Jurkat, Clone E6-1 (cell line): ENCODE measurements at regions not wholly inside any gene's neighbourhood (a gene's known extent, or its start where the extent isn't known, plus 50 kb on each side); places are given as distances from the start of the nearest gene placed in this dataset.
"Not testable (repeated sequence)": the region's sequence is repeated elsewhere in the genome, so short reads cannot be mapped to it uniquely, and the experiment has no call there.

Experiments used
- DNase-seq: peaks from one replicate; pipeline ENCODE4 v3.0.0-alpha.2; 2011; ENCODE audit warnings: low read depth, low spot score
- H3K4me3 ChIP-seq: 2 replicates; pipeline ENCODE4 v1.5.1; 2011; ENCODE audit warnings: mild to moderate bottlenecking, low read length, control low read depth, moderate library complexity

GRCh38 chr7:10707519-10707918, 266.2 kb upstream of the PHF14 start:
- H3K4me3 ChIP-seq: no peak overlapping the region
- no peak for DNase-seq

GRCh38 chr7:10708447-10708846, 265.2 kb upstream of the PHF14 start:
- no peak overlapping the region for H3K4me3 ChIP-seq

GRCh38 chr7:10718768-10719167, 254.9 kb upstream of the PHF14 start:
- DNase-seq: no peak
- H3K4me3 ChIP-seq: no peak overlapping the region

More at GRCh38 chr7:10708447-10708846, 265.2 kb upstream of the PHF14 start:
- DNase-seq: peak; percentile 20

- DNase-seq: peak; percentile 6
Observed at GRCh38 chr7:10720042-10720441, 253.6 kb upstream of the PHF14 start.

GRCh38 chr7:10721289-10721688, 252.4 kb upstream of the PHF14 start:
- H3K4me3 ChIP-seq: no peak overlapping the region
- no peak for DNase-seq

More at GRCh38 chr7:10720042-10720441, 253.6 kb upstream of the PHF14 start:
- no peak overlapping the region for H3K4me3 ChIP-seq

- no peak overlapping the region for H3K4me3 ChIP-seq
- no peak for DNase-seq
Observed at GRCh38 chr7:10723832-10724231, 249.8 kb upstream of the PHF14 start.

GRCh38 chr7:10724449-10724848, 249.2 kb upstream of the PHF14 start:
- DNase-seq: no peak
- no peak overlapping the region for H3K4me3 ChIP-seq

- no peak for DNase-seq
- H3K4me3 ChIP-seq: no peak overlapping the region
Observed at GRCh38 chr7:10727636-10728035, 246.0 kb upstream of the PHF14 start.

GRCh38 chr7:10731253-10731773, 242.4 kb upstream of the PHF14 start:
- no peak for DNase-seq
- H3K4me3 ChIP-seq: no peak overlapping the region

- DNase-seq: no peak
- H3K4me3 ChIP-seq: no peak overlapping the region
Observed at GRCh38 chr7:10733747-10734146, 239.9 kb upstream of the PHF14 start.

GRCh38 chr7:10734595-10734994, 239.1 kb upstream of the PHF14 start:
- no peak overlapping the region for H3K4me3 ChIP-seq
- no peak for DNase-seq

GRCh38 chr7:10739401-10739800, 234.3 kb upstream of the PHF14 start:
- no peak for DNase-seq
- H3K4me3 ChIP-seq: no peak overlapping the region

- DNase-seq: no peak
- no peak overlapping the region for H3K4me3 ChIP-seq
Observed at GRCh38 chr7:10740805-10741204, 232.9 kb upstream of the PHF14 start.

GRCh38 chr7:10756981-10757380, 216.7 kb upstream of the PHF14 start:
- no peak for DNase-seq
- no peak overlapping the region for H3K4me3 ChIP-seq

- no peak for DNase-seq
- no peak overlapping the region for H3K4me3 ChIP-seq
Observed at GRCh38 chr7:10759120-10759519, 214.6 kb upstream of the PHF14 start.

- no peak for DNase-seq
- H3K4me3 ChIP-seq: no peak overlapping the region
Observed at GRCh38 chr7:10767771-10768170, 205.9 kb upstream of the PHF14 start.

- no peak for DNase-seq
Observed at GRCh38 chr7:10770176-10770575, 203.5 kb upstream of the PHF14 start.

GRCh38 chr7:10773430-10773829, 200.2 kb upstream of the PHF14 start:
- peak; percentile 57 for DNase-seq
- no peak overlapping the region for H3K4me3 ChIP-seq

More at GRCh38 chr7:10770176-10770575, 203.5 kb upstream of the PHF14 start:
- no peak overlapping the region for H3K4me3 ChIP-seq

GRCh38 chr7:10779465-10780399, 193.9 kb upstream of the PHF14 start:
- H3K4me3 ChIP-seq: no peak overlapping the region
- DNase-seq: no peak

- H3K4me3 ChIP-seq: no peak overlapping the region
- no peak for DNase-seq
Observed at GRCh38 chr7:10780400-10780747, 193.3 kb upstream of the PHF14 start.

GRCh38 chr7:10786976-10787375, 186.7 kb upstream of the PHF14 start:
- not testable (repeated sequence) for DNase-seq, H3K4me3 ChIP-seq
